ENCODE measurements at regions not wholly inside any gene's neighbourhood (a gene's known extent, or its start where the extent isn't known, plus 50 kb on each side); places are given as distances from the start of the nearest gene placed in this dataset.
A peak's percentile ranks its signal among the peaks of the same experiment; 100 is the strongest.
"Not testable (repeated sequence)": the region's sequence is repeated elsewhere in the genome, so short reads cannot be mapped to it uniquely, and the experiment has no call there.

- not testable (repeated sequence) for H3K27ac ChIP-seq, DNase-seq, H3K4me1 ChIP-seq
These were observed 206.9 kb downstream of the NPIPB11 start for GRCh38 chr16:29199626-29200025.

GRCh38 chr16:29198731-29199521, 207.6 kb downstream of the NPIPB11 start:
- Histone ChIP-seq H3K4me1 (no peaks in the 10 kb centered on the region), H3K9me3 (replicated peaks) (no peaks in the 10 kb centered on the region), H3K4me3 (no peak overlapping the region), H3K27me3 (no peaks in the 10 kb centered on the region), H3K36me3 (no peaks in the 10 kb centered on the region), H3K27ac (no peak overlapping the region)
- DNase-seq, result no peak

More at GRCh38 chr16:29199626-29200025, 206.9 kb downstream of the NPIPB11 start:
- not testable (repeated sequence) for H3K36me3 ChIP-seq; H3K4me3 ChIP-seq; H3K9me3 ChIP-seq (replicated peaks); H3K27me3 ChIP-seq

- no peaks in the 10 kb centered on the region for H3K27me3 ChIP-seq
- H3K9me3 ChIP-seq (replicated peaks), result no peaks in the 10 kb centered on the region
- H3K36me3 ChIP-seq, result no peaks in the 10 kb centered on the region
- DNase-seq, result no peak
- no peak overlapping the region for H3K4me3 ChIP-seq
- H3K27ac ChIP-seq, result no peak overlapping the region
- no peaks in the 10 kb centered on the region for H3K4me1 ChIP-seq
These were observed 208.3 kb downstream of the NPIPB11 start for GRCh38 chr16:29198231-29198630.

GRCh38 chr16:29197494-29198100, 208.9 kb downstream of the NPIPB11 start:
- DNase-seq; H3K27ac ChIP-seq; H3K4me3 ChIP-seq; H3K9me3 ChIP-seq (replicated peaks); H3K36me3 ChIP-seq; H3K4me1 ChIP-seq; H3K27me3 ChIP-seq: not testable (repeated sequence)

GRCh38 chr16:29196746-29197145, 209.8 kb downstream of the NPIPB11 start:
- H3K9me3 ChIP-seq (replicated peaks); H3K4me1 ChIP-seq; H3K4me3 ChIP-seq; H3K27me3 ChIP-seq; H3K36me3 ChIP-seq; DNase-seq; H3K27ac ChIP-seq: not testable (repeated sequence)

- H3K4me3 ChIP-seq; H3K36me3 ChIP-seq; H3K4me1 ChIP-seq; H3K27me3 ChIP-seq; H3K27ac ChIP-seq; DNase-seq; H3K9me3 ChIP-seq (replicated peaks): not testable (repeated sequence)
These were observed 210.4 kb downstream of the LAT start for GRCh38 chr16:29195116-29195872.

- not testable (repeated sequence) for H3K27me3 ChIP-seq; H3K4me1 ChIP-seq; H3K36me3 ChIP-seq; DNase-seq; H3K4me3 ChIP-seq; H3K27ac ChIP-seq; H3K9me3 ChIP-seq (replicated peaks)
These were observed 209.5 kb downstream of the LAT start for GRCh38 chr16:29194185-29194844.

- H3K36me3 ChIP-seq, result not testable (repeated sequence)
These were observed 208.8 kb downstream of the LAT start for GRCh38 chr16:29193634-29194033.

GRCh38 chr16:29193248-29193574, 208.4 kb downstream of the LAT start:
- H3K9me3 ChIP-seq (replicated peaks); H3K27ac ChIP-seq; H3K27me3 ChIP-seq; H3K4me3 ChIP-seq; DNase-seq; H3K4me1 ChIP-seq; H3K36me3 ChIP-seq: not testable (repeated sequence)

More at GRCh38 chr16:29193634-29194033, 208.8 kb downstream of the LAT start:
- H3K27me3 ChIP-seq; H3K4me3 ChIP-seq; DNase-seq; H3K27ac ChIP-seq; H3K4me1 ChIP-seq; H3K9me3 ChIP-seq (replicated peaks): not testable (repeated sequence)

- Histone ChIP-seq H3K27ac (no peak overlapping the region), H3K4me3 (no peak overlapping the region), H3K9me3 (replicated peaks) (no peaks in the 10 kb centered on the region), H3K4me1 (no peaks in the 10 kb centered on the region), H3K27me3 (no peaks in the 10 kb centered on the region), H3K36me3 (no peaks in the 10 kb centered on the region)
- DNase-seq, result peak in 1 of 2 experiments; percentile 9
These were observed 207.7 kb downstream of the LAT start for GRCh38 chr16:29192329-29193247.

GRCh38 chr16:29191636-29192180, 206.9 kb downstream of the LAT start:
- H3K4me3 ChIP-seq; H3K36me3 ChIP-seq; H3K4me1 ChIP-seq; H3K27me3 ChIP-seq; H3K9me3 ChIP-seq (replicated peaks); H3K27ac ChIP-seq; DNase-seq: not testable (repeated sequence)

GRCh38 chr16:29190553-29191431, 205.9 kb downstream of the LAT start:
- not testable (repeated sequence) for H3K4me1 ChIP-seq; H3K27ac ChIP-seq; H3K36me3 ChIP-seq; H3K4me3 ChIP-seq; H3K27me3 ChIP-seq; DNase-seq; H3K9me3 ChIP-seq (replicated peaks)

- H3K27me3 ChIP-seq; H3K36me3 ChIP-seq; H3K4me3 ChIP-seq; H3K9me3 ChIP-seq (replicated peaks); DNase-seq; H3K27ac ChIP-seq; H3K4me1 ChIP-seq: not testable (repeated sequence)
These were observed 204.0 kb downstream of the LAT start for GRCh38 chr16:29188806-29189205.
